ENCODE measurements at regions not wholly inside any gene's neighbourhood (a gene's known extent, or its start where the extent isn't known, plus 50 kb on each side); places are given as distances from the start of the nearest gene placed in this dataset.

DNA sequence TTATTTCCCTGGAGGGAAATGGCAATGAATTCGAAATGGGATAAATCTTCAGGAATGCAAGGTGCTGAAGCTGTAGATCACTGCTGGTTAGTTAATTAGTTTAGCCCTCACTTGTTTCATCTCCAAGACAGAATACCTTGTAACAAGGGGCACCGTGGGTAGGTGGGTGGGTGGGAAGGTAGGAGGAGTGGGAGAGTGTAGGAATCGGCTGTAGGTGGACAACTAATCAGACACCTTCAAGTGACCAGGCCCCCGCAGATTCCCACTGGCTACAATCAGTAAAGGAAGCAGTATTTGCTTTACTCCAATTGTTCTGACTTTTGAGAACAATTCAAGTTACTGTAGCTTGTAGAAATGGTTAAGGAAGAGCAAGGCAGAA is 293.7 kb downstream of the TLE1 start:
- TF ChIP-seq, protein P1, sequence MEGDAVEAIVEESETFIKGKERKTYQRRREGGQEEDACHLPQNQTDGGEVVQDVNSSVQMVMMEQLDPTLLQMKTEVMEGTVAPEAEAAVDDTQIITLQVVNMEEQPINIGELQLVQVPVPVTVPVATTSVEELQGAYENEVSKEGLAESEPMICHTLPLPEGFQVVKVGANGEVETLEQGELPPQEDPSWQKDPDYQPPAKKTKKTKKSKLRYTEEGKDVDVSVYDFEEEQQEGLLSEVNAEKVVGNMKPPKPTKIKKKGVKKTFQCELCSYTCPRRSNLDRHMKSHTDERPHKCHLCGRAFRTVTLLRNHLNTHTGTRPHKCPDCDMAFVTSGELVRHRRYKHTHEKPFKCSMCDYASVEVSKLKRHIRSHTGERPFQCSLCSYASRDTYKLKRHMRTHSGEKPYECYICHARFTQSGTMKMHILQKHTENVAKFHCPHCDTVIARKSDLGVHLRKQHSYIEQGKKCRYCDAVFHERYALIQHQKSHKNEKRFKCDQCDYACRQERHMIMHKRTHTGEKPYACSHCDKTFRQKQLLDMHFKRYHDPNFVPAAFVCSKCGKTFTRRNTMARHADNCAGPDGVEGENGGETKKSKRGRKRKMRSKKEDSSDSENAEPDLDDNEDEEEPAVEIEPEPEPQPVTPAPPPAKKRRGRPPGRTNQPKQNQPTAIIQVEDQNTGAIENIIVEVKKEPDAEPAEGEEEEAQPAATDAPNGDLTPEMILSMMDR (conservative IDR thresholded peaks at IDR 0.05; ENCODE audit: low read length), result no peak
- no peak for TF ChIP-seq EZH2phosphoT487 (IDR thresholded peaks at IDR 0.05; ENCODE audit: borderline replicate concordance)

Measured in Loucy (cell line).